Activated CD8-positive, alpha-beta T cell treated with anti-CD3 and anti-CD28 coated beads for 36 hours (primary cell): ENCODE measurements at regions not wholly inside any gene's neighbourhood (a gene's known extent, or its start where the extent isn't known, plus 50 kb on each side); places are given as distances from the start of the nearest gene placed in this dataset.

Experiments
- ATAC-seq: fragments of 200-7000 bp; cut with Tn5 transposase; one replicate; pipeline ENCODE4 v1.10.0; 2021; ENCODE audit warnings: mild to moderate bottlenecking, moderate library complexity
- CTCF ChIA-PET: fragments of 350-600 bp; sonication (Branson Sonifier 250); formaldehyde crosslinking; loops from one replicate; lab custom pipeline; 2021; ENCODE audit warnings: antibody characterized with exemption; lab: Charles Lee
- POLR2A ChIA-PET: fragments of 350-600 bp; sonication (Branson Sonifier 250); formaldehyde crosslinking; loops from one replicate; lab custom pipeline; 2021; ENCODE audit warnings: antibody characterized with exemption; lab: Charles Lee
- DNase-seq: peaks from one replicate; pipeline ENCODE4 v3.0.0-alpha.2; 2020
- H3K27ac Mint-ChIP-seq: one replicate; pipeline ENCODE4 v1.8.0; 2021; ENCODE audit warnings: mild to moderate bottlenecking, mixed read lengths
- H3K27me3 Mint-ChIP-seq: one replicate; pipeline ENCODE4 v1.8.0; 2021; ENCODE audit warnings: mixed read lengths
- H3K36me3 Mint-ChIP-seq: one replicate; pipeline ENCODE4 v1.8.0; 2021; ENCODE audit warnings: low read depth, mixed read lengths
- H3K4me1 Mint-ChIP-seq: one replicate; pipeline ENCODE4 v1.8.0; 2021; ENCODE audit warnings: low read depth, mixed read lengths
- H3K4me3 Mint-ChIP-seq: one replicate; pipeline ENCODE4 v1.8.0; 2021; ENCODE audit warnings: mild to moderate bottlenecking, moderate library complexity, mixed read lengths
- H3K9me3 Mint-ChIP-seq: one replicate; pipeline ENCODE4 v1.8.0; 2021; ENCODE audit warnings: mixed read lengths
- intact Hi-C: fragments of 100-400 bp; cut with micrococcal nuclease; formaldehyde crosslinking; loops from one replicate; pipeline ENCODE4 v1.10.0; 2022
- TF ChIP-seq, protein P1 (sequence below): fragments of 200-600 bp; IDR thresholded peaks from one replicate; pipeline ENCODE4 v1.8.0; 2022; ENCODE audit warnings: antibody characterized with exemption, mild to moderate bottlenecking

DNA sequence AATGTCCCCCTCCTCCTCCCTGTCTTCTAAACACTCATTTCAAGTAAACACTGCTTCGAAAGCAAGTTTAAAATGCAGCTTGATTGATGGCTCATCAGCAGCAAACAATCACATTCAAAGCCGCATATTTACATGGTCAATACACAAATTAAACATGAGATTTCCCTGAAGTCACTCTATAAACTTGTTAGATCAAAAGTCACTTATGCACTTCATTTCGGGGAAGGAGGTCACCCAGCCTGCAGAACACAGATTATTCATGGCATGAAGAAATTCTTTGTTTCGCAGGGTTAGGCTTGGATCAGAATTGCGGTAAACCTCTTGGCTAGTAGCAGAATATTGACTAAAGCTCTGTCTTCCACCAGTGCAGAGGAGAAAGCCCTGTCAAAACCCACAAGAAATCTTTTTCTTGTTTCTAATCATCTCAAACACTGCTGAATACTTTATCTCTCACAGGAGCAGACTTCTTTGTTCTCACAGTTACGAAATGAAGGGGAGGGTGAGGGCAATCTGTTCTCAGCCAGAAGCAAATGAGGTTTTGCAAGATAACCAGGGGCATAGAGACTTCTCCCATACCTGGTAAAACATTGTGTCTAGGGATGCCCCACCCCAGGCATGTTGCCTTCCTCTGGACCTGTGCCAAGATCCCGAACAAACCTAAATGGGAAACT lies 133.3 kb upstream of the CHL1 start:
- POLR2A ChIA-PET, result no interaction called here

DNA sequence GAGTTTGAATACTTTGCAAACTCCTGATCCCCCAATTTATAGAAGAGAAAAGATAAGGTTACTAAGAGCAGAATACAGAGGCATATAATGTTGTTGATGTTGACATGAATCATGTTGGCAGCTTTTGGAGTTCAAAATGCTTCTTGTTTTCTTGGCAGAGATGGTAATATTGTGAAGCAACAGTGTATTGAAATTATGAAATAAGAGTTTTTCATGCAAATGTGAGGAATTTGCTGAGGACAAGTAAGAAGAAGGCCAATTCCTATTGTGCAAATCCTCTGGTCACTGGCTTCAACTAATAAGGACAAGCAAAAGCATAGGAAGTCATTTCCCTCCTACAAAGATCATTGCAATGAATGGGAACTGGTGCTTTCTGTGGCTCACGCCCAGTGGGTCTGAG lies 126.9 kb upstream of the CHL1 start:
- Mint-ChIP-seq H3K27me3 (peaks cover 6% of the 10 kb centered on the region), H3K27ac (no peak overlapping the region), H3K4me3 (no peak overlapping the region), H3K9me3 (no peaks in the 10 kb centered on the region), H3K36me3 (no peaks in the 10 kb centered on the region), H3K4me1 (no peaks in the 10 kb centered on the region)
- POLR2A ChIA-PET, result no interaction called here
- CTCF ChIA-PET, result no interaction called here
- DNase-seq (no peak), ATAC-seq (no peak)
- TF ChIP-seq, protein P1, sequence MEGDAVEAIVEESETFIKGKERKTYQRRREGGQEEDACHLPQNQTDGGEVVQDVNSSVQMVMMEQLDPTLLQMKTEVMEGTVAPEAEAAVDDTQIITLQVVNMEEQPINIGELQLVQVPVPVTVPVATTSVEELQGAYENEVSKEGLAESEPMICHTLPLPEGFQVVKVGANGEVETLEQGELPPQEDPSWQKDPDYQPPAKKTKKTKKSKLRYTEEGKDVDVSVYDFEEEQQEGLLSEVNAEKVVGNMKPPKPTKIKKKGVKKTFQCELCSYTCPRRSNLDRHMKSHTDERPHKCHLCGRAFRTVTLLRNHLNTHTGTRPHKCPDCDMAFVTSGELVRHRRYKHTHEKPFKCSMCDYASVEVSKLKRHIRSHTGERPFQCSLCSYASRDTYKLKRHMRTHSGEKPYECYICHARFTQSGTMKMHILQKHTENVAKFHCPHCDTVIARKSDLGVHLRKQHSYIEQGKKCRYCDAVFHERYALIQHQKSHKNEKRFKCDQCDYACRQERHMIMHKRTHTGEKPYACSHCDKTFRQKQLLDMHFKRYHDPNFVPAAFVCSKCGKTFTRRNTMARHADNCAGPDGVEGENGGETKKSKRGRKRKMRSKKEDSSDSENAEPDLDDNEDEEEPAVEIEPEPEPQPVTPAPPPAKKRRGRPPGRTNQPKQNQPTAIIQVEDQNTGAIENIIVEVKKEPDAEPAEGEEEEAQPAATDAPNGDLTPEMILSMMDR, result no peak
- intact Hi-C loops, result no loop called here

More for the DNA sequence above, 133.3 kb upstream of the CHL1 start:
- Mint-ChIP-seq H3K27me3 (peaks cover 10% of the 10 kb centered on the region), H3K4me3 (no peak overlapping the region), H3K36me3 (no peaks in the 10 kb centered on the region), H3K4me1 (no peaks in the 10 kb centered on the region), H3K27ac (no peak overlapping the region), H3K9me3 (no peaks in the 10 kb centered on the region)
- TF ChIP-seq, protein P1, result no peak
- intact Hi-C loops, result no loop called here
- CTCF ChIA-PET, result no interaction called here
- DNase-seq, result no peak
- no peak for ATAC-seq

DNA sequence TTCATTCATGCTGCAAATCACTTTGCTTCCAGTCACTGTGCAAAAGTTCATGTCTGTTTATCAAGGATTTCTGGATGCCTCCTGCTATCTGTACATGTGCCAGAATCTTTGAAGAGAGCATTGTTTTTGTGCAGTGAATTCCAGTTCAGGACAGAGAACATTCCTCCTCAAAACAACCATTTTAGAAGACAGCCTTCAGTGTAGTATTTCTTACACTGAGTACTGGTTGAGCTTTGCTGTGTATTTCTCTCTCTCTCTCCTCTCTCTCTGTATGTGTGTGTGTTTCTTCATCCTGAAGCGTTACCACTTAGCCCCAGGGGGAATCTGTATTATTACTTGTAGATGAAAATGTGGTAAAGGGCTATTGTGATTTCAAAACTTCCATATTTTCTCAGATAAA lies 123.8 kb upstream of the CHL1 start:
- H3K9me3 Mint-ChIP-seq, result no peaks in the 10 kb centered on the region
- TF ChIP-seq, protein P1, result no peak
- H3K4me3 Mint-ChIP-seq, result no peak overlapping the region
- H3K4me1 Mint-ChIP-seq, result no peaks in the 10 kb centered on the region
- ATAC-seq (no peak), DNase-seq (no peak)
- intact Hi-C loops, result no loop called here
- CTCF ChIA-PET, result interaction anchor here (0.9 to 1.5 kb wide), 2 partner anchors 9 to 282 kb away, joined by 3 read pairs; no protein-coding TSS in a partner anchor
- H3K36me3 Mint-ChIP-seq, result no peaks in the 10 kb centered on the region
- H3K27me3 Mint-ChIP-seq, result peaks cover 8% of the 10 kb centered on the region
- POLR2A ChIA-PET, result no interaction called here
- H3K27ac Mint-ChIP-seq, result no peak overlapping the region

DNA sequence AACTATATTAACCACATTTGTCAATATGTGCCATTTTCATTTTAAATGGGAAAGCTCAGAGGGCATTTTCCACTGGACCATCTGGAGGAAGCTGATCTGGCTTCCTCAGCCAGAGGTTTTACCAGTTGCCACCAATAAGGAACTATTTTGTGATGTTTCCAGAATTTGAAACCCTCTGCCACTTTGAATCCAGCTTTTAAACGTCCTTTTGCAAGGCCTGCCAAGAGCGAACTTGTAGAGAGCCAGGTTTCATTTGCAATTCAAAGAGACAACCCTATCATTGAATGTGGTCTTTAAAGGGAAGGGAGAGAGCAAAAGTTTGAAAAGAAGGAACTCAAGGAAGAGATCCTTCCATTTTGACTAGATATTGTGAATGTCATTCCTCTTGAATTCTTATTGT lies 123.3 kb upstream of the CHL1 start:
- H3K27me3 Mint-ChIP-seq, result peaks cover 8% of the 10 kb centered on the region
- H3K36me3 Mint-ChIP-seq, result no peaks in the 10 kb centered on the region
- TF ChIP-seq, protein P1, result no peak
- ChIA-PET POLR2A (no interaction called here), CTCF (interaction anchor here (0.9 to 1.5 kb wide), 2 partner anchors 8 to 281 kb away, joined by 3 read pairs; no protein-coding TSS in a partner anchor)
- intact Hi-C loops, result no loop called here
- H3K4me3 Mint-ChIP-seq, result no peak overlapping the region
- no peak overlapping the region for H3K27ac Mint-ChIP-seq
- H3K9me3 Mint-ChIP-seq, result no peaks in the 10 kb centered on the region
- DNase-seq (no peak), ATAC-seq (no peak)
- H3K4me1 Mint-ChIP-seq, result no peaks in the 10 kb centered on the region

DNA sequence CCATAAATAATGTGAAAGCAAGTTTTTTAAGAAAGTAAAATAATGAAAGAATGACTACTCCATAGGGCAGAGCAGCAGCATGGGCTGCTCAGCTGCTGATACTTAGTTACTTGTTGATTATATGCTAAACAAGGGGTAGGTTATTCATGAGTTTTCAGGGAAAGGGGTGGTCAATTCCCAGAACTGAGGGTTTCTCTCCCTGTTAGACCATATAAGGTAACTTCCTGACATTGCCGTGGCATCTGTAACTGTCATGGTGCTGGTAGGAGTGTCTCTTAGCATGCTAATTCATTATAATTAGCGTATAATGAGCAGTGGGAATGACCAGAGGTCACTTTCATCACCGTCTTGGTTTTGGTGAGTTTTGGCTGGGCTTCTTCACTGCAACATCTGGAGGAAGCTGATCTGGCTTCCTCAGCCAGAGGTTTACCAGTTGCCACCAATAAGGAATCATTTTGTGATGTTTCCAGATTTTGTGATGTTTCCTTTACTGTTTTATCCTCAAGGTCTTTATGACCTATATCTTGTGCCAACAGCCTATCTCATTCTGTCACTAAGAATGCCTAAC lies 121.8 kb upstream of the CHL1 start:
- Mint-ChIP-seq H3K9me3 (no peaks in the 10 kb centered on the region), H3K36me3 (no peaks in the 10 kb centered on the region), H3K27me3 (peaks cover 8% of the 10 kb centered on the region), H3K4me1 (no peaks in the 10 kb centered on the region), H3K27ac (no peak overlapping the region), H3K4me3 (no peak overlapping the region)
- intact Hi-C loops, result no loop called here
- TF ChIP-seq, protein P1, result no peak
- DNase-seq (no peak), ATAC-seq (no peak)
- POLR2A ChIA-PET, result no interaction called here
- CTCF ChIA-PET, result no interaction called here
